SK-N-SH (cell line): ENCODE measurements at regions not wholly inside any gene's neighbourhood (a gene's known extent, or its start where the extent isn't known, plus 50 kb on each side); places are given as distances from the start of the nearest gene placed in this dataset.

Experiments used
- CTCF ChIP-seq: fragments of 200-600 bp; sonication (generic); IDR thresholded peaks from 2 replicates; pipeline ENCODE4 v1.6.1; 2017; ENCODE audit warnings: antibody characterized with exemption, mild to moderate bottlenecking, moderate library complexity
- ELF1 ChIP-seq: IDR thresholded peaks from 2 replicates; pipeline ENCODE4 v1.4.0; 2012
- EP300 ChIP-seq, 2 experiments: IDR thresholded peaks; 2 replicates each; pipeline versions ENCODE4 v1.4.0 to v1.6.1; 2012; ENCODE audit warnings: borderline replicate concordance in 1 of 2, low read depth in 1 of 2, low read length in 1 of 2
- GABPA ChIP-seq: IDR thresholded peaks from 2 replicates; pipeline ENCODE4 v1.4.0; 2012; ENCODE audit warnings: low read depth, mild to moderate bottlenecking
- POLR2AphosphoS5 ChIP-seq: IDR thresholded peaks from 2 replicates; pipeline ENCODE4 v1.6.1; 2012; ENCODE audit warnings: low read depth, low read length
- RAD21 ChIP-seq: IDR thresholded peaks from 2 replicates; pipeline ENCODE4 v1.6.1; 2012; ENCODE audit warnings: mild to moderate bottlenecking, low read length
- RFX5 ChIP-seq: IDR thresholded peaks from 2 replicates; pipeline ENCODE4 v1.6.1; 2012; ENCODE audit warnings: mild to moderate bottlenecking, improper control_type of control experiment, low read length
- SIN3A ChIP-seq: IDR thresholded peaks from 2 replicates; pipeline ENCODE4 v1.6.1; 2012; ENCODE audit warnings: low read depth, mild to moderate bottlenecking, low read length, moderate library complexity, borderline replicate concordance
- TEAD4 ChIP-seq: IDR thresholded peaks from 2 replicates; pipeline ENCODE4 v1.4.0; 2012; ENCODE audit warnings: mild to moderate bottlenecking, borderline replicate concordance; ENCODE audit not compliant: insufficient read depth
- USF2 ChIP-seq: fragments of 150-350 bp; IDR thresholded peaks from 2 replicates; pipeline ENCODE4 v1.6.1; 2017; ENCODE audit warnings: antibody characterized with exemption, low read length, low read depth, borderline replicate concordance
- YY1 ChIP-seq: IDR thresholded peaks from 2 replicates; pipeline ENCODE4 v1.4.0; 2012; ENCODE audit warnings: low read depth, mild to moderate bottlenecking
- TF ChIP-seq, protein P1 (sequence below): IDR thresholded peaks from 2 replicates; pipeline ENCODE4 v1.6.1; 2012; ENCODE audit warnings: mild to moderate bottlenecking, low read depth, low read length, moderate library complexity
- TF ChIP-seq, protein P2 (sequence below): IDR thresholded peaks from 2 replicates; pipeline ENCODE4 v1.4.0; 2012; ENCODE audit warnings: low read depth

- TF ChIP-seq CTCF (no peak), SIN3A (no peak), USF2 (no peak), EP300 (IDR thresholded peaks at IDR 0.05; ENCODE audit: borderline replicate concordance in 1 of 2, low read depth in 1 of 2, low read length in 1 of 2) (no peak), ELF1 (no peak), YY1 (no peak), TEAD4 (no peak), GABPA (no peak), POLR2AphosphoS5 (no peak), RFX5 (no peak), RAD21 (no peak)
- TF ChIP-seq, protein P1, sequence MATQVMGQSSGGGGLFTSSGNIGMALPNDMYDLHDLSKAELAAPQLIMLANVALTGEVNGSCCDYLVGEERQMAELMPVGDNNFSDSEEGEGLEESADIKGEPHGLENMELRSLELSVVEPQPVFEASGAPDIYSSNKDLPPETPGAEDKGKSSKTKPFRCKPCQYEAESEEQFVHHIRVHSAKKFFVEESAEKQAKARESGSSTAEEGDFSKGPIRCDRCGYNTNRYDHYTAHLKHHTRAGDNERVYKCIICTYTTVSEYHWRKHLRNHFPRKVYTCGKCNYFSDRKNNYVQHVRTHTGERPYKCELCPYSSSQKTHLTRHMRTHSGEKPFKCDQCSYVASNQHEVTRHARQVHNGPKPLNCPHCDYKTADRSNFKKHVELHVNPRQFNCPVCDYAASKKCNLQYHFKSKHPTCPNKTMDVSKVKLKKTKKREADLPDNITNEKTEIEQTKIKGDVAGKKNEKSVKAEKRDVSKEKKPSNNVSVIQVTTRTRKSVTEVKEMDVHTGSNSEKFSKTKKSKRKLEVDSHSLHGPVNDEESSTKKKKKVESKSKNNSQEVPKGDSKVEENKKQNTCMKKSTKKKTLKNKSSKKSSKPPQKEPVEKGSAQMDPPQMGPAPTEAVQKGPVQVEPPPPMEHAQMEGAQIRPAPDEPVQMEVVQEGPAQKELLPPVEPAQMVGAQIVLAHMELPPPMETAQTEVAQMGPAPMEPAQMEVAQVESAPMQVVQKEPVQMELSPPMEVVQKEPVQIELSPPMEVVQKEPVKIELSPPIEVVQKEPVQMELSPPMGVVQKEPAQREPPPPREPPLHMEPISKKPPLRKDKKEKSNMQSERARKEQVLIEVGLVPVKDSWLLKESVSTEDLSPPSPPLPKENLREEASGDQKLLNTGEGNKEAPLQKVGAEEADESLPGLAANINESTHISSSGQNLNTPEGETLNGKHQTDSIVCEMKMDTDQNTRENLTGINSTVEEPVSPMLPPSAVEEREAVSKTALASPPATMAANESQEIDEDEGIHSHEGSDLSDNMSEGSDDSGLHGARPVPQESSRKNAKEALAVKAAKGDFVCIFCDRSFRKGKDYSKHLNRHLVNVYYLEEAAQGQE: no peak
- TF ChIP-seq, protein P2, sequence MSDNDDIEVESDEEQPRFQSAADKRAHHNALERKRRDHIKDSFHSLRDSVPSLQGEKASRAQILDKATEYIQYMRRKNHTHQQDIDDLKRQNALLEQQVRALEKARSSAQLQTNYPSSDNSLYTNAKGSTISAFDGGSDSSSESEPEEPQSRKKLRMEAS: no peak
Observed at GRCh38 chr13:80094526-80094925, 246.4 kb downstream of the SPRY2 start.
